ENCODE measurements at regions not wholly inside any gene's neighbourhood (a gene's known extent, or its start where the extent isn't known, plus 50 kb on each side); places are given as distances from the start of the nearest gene placed in this dataset.

GRCh38 chr2:138994502-138994901 lies 214.3 kb upstream of the NXPH2 start:
- Histone ChIP-seq H3K27me3 (no peaks in the 10 kb centered on the region), H3K36me3 (no peaks in the 10 kb centered on the region), H3K4me3 (no peak overlapping the region), H3K9me3 (no peaks in the 10 kb centered on the region), H3K27ac (no peak overlapping the region), H3K4me1 (no peaks in the 10 kb centered on the region)
- TF ChIP-seq EP300 (IDR thresholded peaks at IDR 0.05) (no peak), CTCF (IDR thresholded peaks at IDR 0.05) (no peak), POLR2A (IDR thresholded peaks at IDR 0.05) (no peak), POLR2AphosphoS5 (IDR thresholded peaks at IDR 0.05) (no peak)
- intact Hi-C loops (cut with DNase I; ENCODE audit: low total_unique reads), result no loop called here
- no peak for DNase-seq
- WGBS, 5 donors, result 81 to 92% (median 84%) methylated on average over 1 of the region's 1 CpG

GRCh38 chr2:138985881-138986280 lies 205.7 kb upstream of the NXPH2 start:
- peaks cover 2 to 34% (median 16%) of the 10 kb centered on the region in 4 donors for H3K9me3 ChIP-seq
- WGBS, 5 donors, result 70 to 81% (median 75%) methylated on average over 1 of the region's 1 CpG

GRCh38 chr2:138979131-138979785 lies 199.1 kb upstream of the NXPH2 start:
- intact Hi-C loops (cut with DNase I; ENCODE audit: low total_unique reads), result no loop called here
- Histone ChIP-seq H3K27ac (no peak overlapping the region), H3K4me1 (no peaks in the 10 kb centered on the region), H3K4me3 (no peak overlapping the region), H3K27me3 (no peaks in the 10 kb centered on the region), H3K36me3 (no peaks in the 10 kb centered on the region), H3K9me3 (peaks cover 0 to 8% (median 7%) of the 10 kb centered on the region in 4 donors)
- no peak for TF ChIP-seq EP300 (IDR thresholded peaks at IDR 0.05)
- TF ChIP-seq POLR2AphosphoS5 (IDR thresholded peaks at IDR 0.05), result no peak
- TF ChIP-seq CTCF (IDR thresholded peaks at IDR 0.05), result no peak
- no peak for TF ChIP-seq POLR2A (IDR thresholded peaks at IDR 0.05)
- no peak for DNase-seq
- 81 to 91% (median 86%) methylated on average over 4 of the region's 4 CpGs for WGBS, 5 donors

More at GRCh38 chr2:138985881-138986280, 205.7 kb upstream of the NXPH2 start:
- TF ChIP-seq POLR2AphosphoS5 (IDR thresholded peaks at IDR 0.05) (no peak), CTCF (IDR thresholded peaks at IDR 0.05) (no peak), POLR2A (IDR thresholded peaks at IDR 0.05) (no peak), EP300 (IDR thresholded peaks at IDR 0.05) (no peak)
- no peak overlapping the region for H3K4me3 ChIP-seq
- H3K27ac ChIP-seq, result no peak overlapping the region
- intact Hi-C loops (cut with DNase I; ENCODE audit: low total_unique reads), result no loop called here
- no peaks in the 10 kb centered on the region for H3K27me3 ChIP-seq
- DNase-seq, result no peak
- H3K36me3 ChIP-seq, result no peaks in the 10 kb centered on the region
- H3K4me1 ChIP-seq, result no peaks in the 10 kb centered on the region

GRCh38 chr2:138974651-138975050 lies 194.5 kb upstream of the NXPH2 start:
- Histone ChIP-seq H3K27me3 (no peaks in the 10 kb centered on the region), H3K27ac (no peak overlapping the region), H3K4me3 (no peak overlapping the region), H3K4me1 (no peaks in the 10 kb centered on the region), H3K9me3 (peaks cover 0 to 8% (median 7%) of the 10 kb centered on the region in 4 donors), H3K36me3 (no peaks in the 10 kb centered on the region)
- intact Hi-C loops (cut with DNase I; ENCODE audit: low total_unique reads), result no loop called here
- TF ChIP-seq POLR2AphosphoS5 (IDR thresholded peaks at IDR 0.05) (no peak), CTCF (IDR thresholded peaks at IDR 0.05) (no peak), POLR2A (IDR thresholded peaks at IDR 0.05) (no peak), EP300 (IDR thresholded peaks at IDR 0.05) (no peak)
- DNase-seq, result no peak
- WGBS, 5 donors, result 58 to 81% (median 74%) methylated on average over 1 of the region's 1 CpG
